ENCODE measurements at regions not wholly inside any gene's neighbourhood (a gene's known extent, or its start where the extent isn't known, plus 50 kb on each side); places are given as distances from the start of the nearest gene placed in this dataset.
"Not testable (repeated sequence)": the region's sequence is repeated elsewhere in the genome, so short reads cannot be mapped to it uniquely, and the experiment has no call there.

GRCh38 chr10:42232955-42233354 is 405.4 kb downstream of the ZNF33B start:
- DNase-seq; H3K4me2 ChIP-seq; H3K79me2 ChIP-seq (ENCODE audit: low read depth); BruUV-seq (replicated peaks); H3K4me3 ChIP-seq; H3F3A ChIP-seq (ENCODE audit: insufficient read depth, low read depth); H3K9me2 ChIP-seq (ENCODE audit: insufficient read depth); H3K4me1 ChIP-seq (replicated peaks; ENCODE audit: insufficient read depth); H4K20me1 ChIP-seq (ENCODE audit: insufficient read depth); H3K27me3 ChIP-seq (ENCODE audit: insufficient read depth, low read depth); CTCF ChIA-PET; H3K36me3 ChIP-seq (ENCODE audit: low read depth); H3K27ac ChIP-seq; H2AFZ ChIP-seq; intact Hi-C loops (cut with micrococcal nuclease; ENCODE audit: unreplicated experiment); H3K9me3 ChIP-seq (ENCODE audit: insufficient read depth, low read depth); POLR2A ChIA-PET (ENCODE audit: unreplicated experiment): not testable (repeated sequence)

GRCh38 chr10:42230812-42231211 is 407.6 kb downstream of the ZNF33B start:
- BruUV-seq (replicated peaks); CTCF ChIA-PET; POLR2A ChIA-PET (ENCODE audit: unreplicated experiment): not testable (repeated sequence)

GRCh38 chr10:42230115-42230514 is 408.3 kb downstream of the ZNF33B start:
- CTCF ChIA-PET; DNase-seq; H3K4me1 ChIP-seq (replicated peaks; ENCODE audit: insufficient read depth); intact Hi-C loops (cut with micrococcal nuclease; ENCODE audit: unreplicated experiment); H2AFZ ChIP-seq; H3K9me2 ChIP-seq (ENCODE audit: insufficient read depth); BruUV-seq (replicated peaks); H3K27ac ChIP-seq; H3K9me3 ChIP-seq (ENCODE audit: insufficient read depth, low read depth); H3K27me3 ChIP-seq (ENCODE audit: insufficient read depth, low read depth); H3K4me3 ChIP-seq; H3F3A ChIP-seq (ENCODE audit: insufficient read depth, low read depth); H3K36me3 ChIP-seq (ENCODE audit: low read depth); H4K20me1 ChIP-seq (ENCODE audit: insufficient read depth); POLR2A ChIA-PET (ENCODE audit: unreplicated experiment); H3K79me2 ChIP-seq (ENCODE audit: low read depth); H3K4me2 ChIP-seq: not testable (repeated sequence)

More at GRCh38 chr10:42230812-42231211, 407.6 kb downstream of the ZNF33B start:
- H3K4me2 ChIP-seq; H3K9me2 ChIP-seq (ENCODE audit: insufficient read depth); H4K20me1 ChIP-seq (ENCODE audit: insufficient read depth); H2AFZ ChIP-seq; H3K4me3 ChIP-seq; H3K27me3 ChIP-seq (ENCODE audit: insufficient read depth, low read depth); H3K36me3 ChIP-seq (ENCODE audit: low read depth); H3K9me3 ChIP-seq (ENCODE audit: insufficient read depth, low read depth); DNase-seq; H3F3A ChIP-seq (ENCODE audit: insufficient read depth, low read depth); intact Hi-C loops (cut with micrococcal nuclease; ENCODE audit: unreplicated experiment); H3K27ac ChIP-seq; H3K79me2 ChIP-seq (ENCODE audit: low read depth); H3K4me1 ChIP-seq (replicated peaks; ENCODE audit: insufficient read depth): not testable (repeated sequence)

- H3K27ac ChIP-seq; H3K4me3 ChIP-seq; H3K9me2 ChIP-seq (ENCODE audit: insufficient read depth); H3K4me1 ChIP-seq (replicated peaks; ENCODE audit: insufficient read depth); CTCF ChIA-PET; H3K79me2 ChIP-seq (ENCODE audit: low read depth); H3K9me3 ChIP-seq (ENCODE audit: insufficient read depth, low read depth); H3K27me3 ChIP-seq (ENCODE audit: insufficient read depth, low read depth); H2AFZ ChIP-seq; DNase-seq; H3K4me2 ChIP-seq; POLR2A ChIA-PET (ENCODE audit: unreplicated experiment); intact Hi-C loops (cut with micrococcal nuclease; ENCODE audit: unreplicated experiment); BruUV-seq (replicated peaks); H3K36me3 ChIP-seq (ENCODE audit: low read depth); H4K20me1 ChIP-seq (ENCODE audit: insufficient read depth); H3F3A ChIP-seq (ENCODE audit: insufficient read depth, low read depth): not testable (repeated sequence)
Observed at GRCh38 chr10:42227859-42228258, 410.5 kb downstream of the ZNF33B start.

GRCh38 chr10:42193588-42193987 is 444.8 kb downstream of the ZNF33B start:
- H2AFZ ChIP-seq; BruUV-seq (replicated peaks); H3K36me3 ChIP-seq (ENCODE audit: low read depth); H3K27me3 ChIP-seq (ENCODE audit: insufficient read depth, low read depth); H3K4me3 ChIP-seq; H3K4me2 ChIP-seq; intact Hi-C loops (cut with micrococcal nuclease; ENCODE audit: unreplicated experiment); H3K27ac ChIP-seq; H3K4me1 ChIP-seq (replicated peaks; ENCODE audit: insufficient read depth); H3K79me2 ChIP-seq (ENCODE audit: low read depth); H3K9me3 ChIP-seq (ENCODE audit: insufficient read depth, low read depth); POLR2A ChIA-PET (ENCODE audit: unreplicated experiment); H4K20me1 ChIP-seq (ENCODE audit: insufficient read depth); DNase-seq; H3F3A ChIP-seq (ENCODE audit: insufficient read depth, low read depth); H3K9me2 ChIP-seq (ENCODE audit: insufficient read depth); CTCF ChIA-PET: not testable (repeated sequence)

Data from PC-9 (cell line).